HepG2 (cell line): ENCODE measurements at regions not wholly inside any gene's neighbourhood (a gene's known extent, or its start where the extent isn't known, plus 50 kb on each side); places are given as distances from the start of the nearest gene placed in this dataset.

Source experiments
- AHR ChIP-seq: IDR thresholded peaks from 2 replicates; pipeline ENCODE4 v1.6.1; 2018; ENCODE audit warnings: missing genetic modification reagents, missing compliant biosample characterization
- ARNTL ChIP-seq: sonication (generic); formaldehyde crosslinking; IDR thresholded peaks from 2 replicates; pipeline ENCODE4 v1.4.0; 2020; ENCODE audit warnings: mild to moderate bottlenecking, missing genetic modification reagents
- ATF1 ChIP-seq: IDR thresholded peaks from 2 replicates; pipeline ENCODE4 v1.6.1; 2016; ENCODE audit warnings: mild to moderate bottlenecking, control low read depth
- BORCS8-MEF2B ChIP-seq: sonication (generic); formaldehyde crosslinking; IDR thresholded peaks from 2 replicates; pipeline ENCODE4 v1.8.0; 2022; ENCODE audit warnings: mild to moderate bottlenecking, missing genetic modification reagents
- DNMT3B ChIP-seq: conservative IDR thresholded peaks from 2 replicates; pipeline ENCODE4 v1.6.1; 2016; ENCODE audit warnings: missing biosample characterization, control low read depth
- FLYWCH1 ChIP-seq: sonication (generic); formaldehyde crosslinking; IDR thresholded peaks from 2 replicates; pipeline ENCODE4 v1.8.1; 2023; ENCODE audit warnings: mild to moderate bottlenecking, missing genetic modification reagents
- FOXC1 ChIP-seq: sonication (generic); formaldehyde crosslinking; IDR thresholded peaks from 2 replicates; pipeline ENCODE4 v1.8.0; 2022; ENCODE audit warnings: mild to moderate bottlenecking, missing genetic modification reagents, borderline replicate concordance
- GABPB1 ChIP-seq: IDR thresholded peaks from 2 replicates; pipeline ENCODE4 v1.6.1; 2016; ENCODE audit warnings: mild to moderate bottlenecking, missing genetic modification reagents, moderate library complexity, missing compliant biosample characterization
- GPN1 ChIP-seq: sonication (generic); formaldehyde crosslinking; IDR thresholded peaks from 2 replicates; pipeline ENCODE4 v1.5.1; 2020; ENCODE audit warnings: missing genetic modification reagents, borderline replicate concordance
- HDAC1 ChIP-seq: sonication (generic); formaldehyde crosslinking; IDR thresholded peaks from 2 replicates; pipeline ENCODE4 v1.5.1; 2020; ENCODE audit warnings: mild to moderate bottlenecking, missing genetic modification reagents
- KDM2A ChIP-seq: sonication (generic); formaldehyde crosslinking; IDR thresholded peaks from 2 replicates; pipeline ENCODE4 v1.4.0; 2020; ENCODE audit warnings: low read depth, missing genetic modification reagents, borderline replicate concordance
- KLF11 ChIP-seq: IDR thresholded peaks from 2 replicates; pipeline ENCODE4 v1.6.1; 2016; ENCODE audit warnings: missing compliant biosample characterization
- KMT2B ChIP-seq: IDR thresholded peaks from 2 replicates; pipeline ENCODE4 v1.6.1; 2016; ENCODE audit warnings: missing genetic modification reagents, missing compliant biosample characterization
- MBD4 ChIP-seq: IDR thresholded peaks from 2 replicates; pipeline ENCODE4 v1.6.1; 2012; ENCODE audit warnings: low read length, inconsistent platforms, borderline replicate concordance
- RXRB ChIP-seq: IDR thresholded peaks from 2 replicates; pipeline ENCODE4 v1.6.1; 2016; ENCODE audit warnings: borderline replicate concordance, missing genetic modification reagents, missing compliant biosample characterization
- SP2 ChIP-seq: sonication (generic); formaldehyde crosslinking; IDR thresholded peaks from 2 replicates; pipeline ENCODE4 v1.5.1; 2020; ENCODE audit warnings: mild to moderate bottlenecking, missing genetic modification reagents
- ZFP1 ChIP-seq: IDR thresholded peaks from 2 replicates; pipeline ENCODE4 v1.6.1; 2016
- ZMYM4 ChIP-seq: sonication (generic); formaldehyde crosslinking; IDR thresholded peaks from 2 replicates; pipeline ENCODE4 v1.8.1; 2023; ENCODE audit warnings: mild to moderate bottlenecking, missing genetic modification reagents
- ZNF253 ChIP-seq: sonication (generic); formaldehyde crosslinking; IDR thresholded peaks from 2 replicates; pipeline ENCODE4 v1.8.0; 2022; ENCODE audit warnings: mild to moderate bottlenecking, missing genetic modification reagents, borderline replicate concordance
- ZNF30 ChIP-seq: sonication (generic); formaldehyde crosslinking; IDR thresholded peaks from 2 replicates; pipeline ENCODE4 v1.5.0; 2020; ENCODE audit warnings: mild to moderate bottlenecking, missing genetic modification reagents
- ZNF329 ChIP-seq: sonication (generic); formaldehyde crosslinking; IDR thresholded peaks from 2 replicates; pipeline ENCODE4 v1.9.0; 2021; ENCODE audit warnings: low read depth, mild to moderate bottlenecking, missing genetic modification reagents
- ZNF432 ChIP-seq: sonication (generic); formaldehyde crosslinking; IDR thresholded peaks from 2 replicates; pipeline ENCODE4 v1.5.0; 2020; ENCODE audit warnings: missing genetic modification reagents, mild to moderate bottlenecking, borderline replicate concordance
- ZNF724P ChIP-seq: sonication (generic); formaldehyde crosslinking; IDR thresholded peaks from 2 replicates; pipeline ENCODE4 v1.8.0; 2022; ENCODE audit warnings: missing genetic modification reagents, borderline replicate concordance
- ZNF781 ChIP-seq: sonication (generic); formaldehyde crosslinking; IDR thresholded peaks from 2 replicates; pipeline ENCODE4 v1.5.1; 2020; ENCODE audit warnings: borderline replicate concordance, mild to moderate bottlenecking, missing genetic modification reagents; ENCODE audit errors: not compliant biosample characterization
- ZNF879 ChIP-seq: sonication (generic); formaldehyde crosslinking; IDR thresholded peaks from 2 replicates; pipeline ENCODE4 v1.8.1; 2023; ENCODE audit warnings: missing genetic modification reagents
- ZSCAN31 ChIP-seq: sonication (generic); formaldehyde crosslinking; IDR thresholded peaks from 2 replicates; pipeline ENCODE4 v1.5.0; 2020; ENCODE audit warnings: low read depth, mild to moderate bottlenecking, missing genetic modification reagents
- TF ChIP-seq, protein P1 (sequence below): conservative IDR thresholded peaks from 2 replicates; pipeline ENCODE4 v1.6.1; 2018; ENCODE audit warnings: missing genetic modification reagents
- TF ChIP-seq, protein P2 (sequence below): sonication (generic); formaldehyde crosslinking; IDR thresholded peaks from 2 replicates; pipeline ENCODE4 v1.9.0; 2022; ENCODE audit warnings: missing genetic modification reagents, mild to moderate bottlenecking, borderline replicate concordance
- TF ChIP-seq, protein P3 (sequence below): sonication (generic); formaldehyde crosslinking; IDR thresholded peaks from 2 replicates; pipeline ENCODE4 v1.4.0; 2020; ENCODE audit warnings: mild to moderate bottlenecking, missing genetic modification reagents

DNA sequence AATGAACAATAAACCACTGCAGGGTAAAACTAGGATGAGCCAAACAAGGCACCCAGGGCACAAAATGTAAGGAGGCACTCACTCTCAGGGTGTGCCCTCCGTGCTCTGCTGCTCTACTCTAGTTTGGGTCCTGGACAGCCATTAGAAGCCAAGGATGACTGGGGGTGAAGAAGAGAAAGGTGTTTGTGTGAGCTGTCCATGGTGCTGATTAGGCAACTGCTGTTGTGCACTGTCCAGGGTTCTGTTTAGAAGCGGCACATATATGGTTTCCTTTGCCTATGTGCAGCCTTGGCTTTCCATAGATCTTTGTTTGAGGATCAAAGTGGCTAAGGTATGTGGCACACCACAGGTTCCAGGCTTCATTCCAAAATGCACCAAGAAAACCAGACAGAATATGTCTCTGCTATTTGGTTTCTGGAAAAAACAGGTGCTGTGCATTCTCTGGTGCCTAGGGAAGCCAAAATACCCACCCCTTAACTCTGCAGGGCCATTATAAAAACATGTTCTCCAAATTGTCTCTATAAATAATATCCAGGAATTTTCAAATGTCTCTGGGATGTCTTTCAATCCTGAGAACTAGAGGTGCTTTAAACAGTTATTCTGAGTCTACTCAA, 123.5 kb downstream of the CBLN1 start (continued):
- TF ChIP-seq ZNF781 (peak; percentile 90), ZNF432 (CRISPR knock-in tag) (no peak), GABPB1 (CRISPR knock-in tag) (peak; percentile 33; the same call in 1 of the 2 replicates), ZNF879 (CRISPR knock-in tag) (peak; percentile 68; the same call in 1 of the 2 replicates), ZFP1 (CRISPR knock-in tag) (peak; percentile 95; the same call in 1 of the 2 replicates), ARNTL (CRISPR knock-in tag) (peak; percentile 77; the same call in 1 of the 2 replicates), MBD4 (no peak), KDM2A (CRISPR knock-in tag) (peak; percentile 74), RXRB (CRISPR knock-in tag) (peak; percentile 79), ZMYM4 (CRISPR knock-in tag) (peak; percentile 66), BORCS8-MEF2B (CRISPR knock-in tag) (peak; percentile 97), ZSCAN31 (CRISPR knock-in tag) (0 out of 2 replicates have a peak, but pooled peaks have one; percentile 58), FLYWCH1 (CRISPR knock-in tag) (peak; percentile 92; the same call in 1 of the 2 replicates), ZNF30 (CRISPR knock-in tag) (peak; percentile 65; the same call in 1 of the 2 replicates), AHR (CRISPR knock-in tag) (0 out of 2 replicates have a peak, but pooled peaks have one; percentile 73), ZNF329 (CRISPR knock-in tag) (0 out of 2 replicates have a peak, but pooled peaks have one; percentile 39), GPN1 (CRISPR knock-in tag) (peak; percentile 98), HDAC1 (CRISPR knock-in tag) (no peak), FOXC1 (peak; percentile 27; the same call in 1 of the 2 replicates), ZNF253 (CRISPR knock-in tag) (peak; percentile 77; the same call in 1 of the 2 replicates), KMT2B (peak; percentile 84; the same call in 1 of the 2 replicates), DNMT3B (CRISPR knock-in tag) (peak; percentile 99), ATF1 (no peak), KLF11 (peak; percentile 99), SP2 (no peak), ZNF724P (CRISPR knock-in tag) (peak; percentile 76; the same call in 1 of the 2 replicates)
- TF ChIP-seq, protein P1, sequence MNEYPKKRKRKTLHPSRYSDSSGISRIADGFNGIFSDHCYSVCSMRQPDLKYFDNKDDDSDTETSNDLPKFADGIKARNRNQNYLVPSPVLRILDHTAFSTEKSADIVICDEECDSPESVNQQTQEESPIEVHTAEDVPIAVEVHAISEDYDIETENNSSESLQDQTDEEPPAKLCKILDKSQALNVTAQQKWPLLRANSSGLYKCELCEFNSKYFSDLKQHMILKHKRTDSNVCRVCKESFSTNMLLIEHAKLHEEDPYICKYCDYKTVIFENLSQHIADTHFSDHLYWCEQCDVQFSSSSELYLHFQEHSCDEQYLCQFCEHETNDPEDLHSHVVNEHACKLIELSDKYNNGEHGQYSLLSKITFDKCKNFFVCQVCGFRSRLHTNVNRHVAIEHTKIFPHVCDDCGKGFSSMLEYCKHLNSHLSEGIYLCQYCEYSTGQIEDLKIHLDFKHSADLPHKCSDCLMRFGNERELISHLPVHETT (CRISPR knock-in tag) = peak; percentile 93
- TF ChIP-seq, protein P2, sequence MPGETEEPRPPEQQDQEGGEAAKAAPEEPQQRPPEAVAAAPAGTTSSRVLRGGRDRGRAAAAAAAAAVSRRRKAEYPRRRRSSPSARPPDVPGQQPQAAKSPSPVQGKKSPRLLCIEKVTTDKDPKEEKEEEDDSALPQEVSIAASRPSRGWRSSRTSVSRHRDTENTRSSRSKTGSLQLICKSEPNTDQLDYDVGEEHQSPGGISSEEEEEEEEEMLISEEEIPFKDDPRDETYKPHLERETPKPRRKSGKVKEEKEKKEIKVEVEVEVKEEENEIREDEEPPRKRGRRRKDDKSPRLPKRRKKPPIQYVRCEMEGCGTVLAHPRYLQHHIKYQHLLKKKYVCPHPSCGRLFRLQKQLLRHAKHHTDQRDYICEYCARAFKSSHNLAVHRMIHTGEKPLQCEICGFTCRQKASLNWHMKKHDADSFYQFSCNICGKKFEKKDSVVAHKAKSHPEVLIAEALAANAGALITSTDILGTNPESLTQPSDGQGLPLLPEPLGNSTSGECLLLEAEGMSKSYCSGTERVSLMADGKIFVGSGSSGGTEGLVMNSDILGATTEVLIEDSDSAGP = no peak
- TF ChIP-seq, protein P3, sequence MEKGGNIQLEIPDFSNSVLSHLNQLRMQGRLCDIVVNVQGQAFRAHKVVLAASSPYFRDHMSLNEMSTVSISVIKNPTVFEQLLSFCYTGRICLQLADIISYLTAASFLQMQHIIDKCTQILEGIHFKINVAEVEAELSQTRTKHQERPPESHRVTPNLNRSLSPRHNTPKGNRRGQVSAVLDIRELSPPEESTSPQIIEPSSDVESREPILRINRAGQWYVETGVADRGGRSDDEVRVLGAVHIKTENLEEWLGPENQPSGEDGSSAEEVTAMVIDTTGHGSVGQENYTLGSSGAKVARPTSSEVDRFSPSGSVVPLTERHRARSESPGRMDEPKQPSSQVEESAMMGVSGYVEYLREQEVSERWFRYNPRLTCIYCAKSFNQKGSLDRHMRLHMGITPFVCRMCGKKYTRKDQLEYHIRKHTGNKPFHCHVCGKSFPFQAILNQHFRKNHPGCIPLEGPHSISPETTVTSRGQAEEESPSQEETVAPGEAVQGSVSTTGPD (CRISPR knock-in tag) = no peak
